ENCODE measurements at regions not wholly inside any gene's neighbourhood (a gene's known extent, or its start where the extent isn't known, plus 50 kb on each side); places are given as distances from the start of the nearest gene placed in this dataset.

DNA sequence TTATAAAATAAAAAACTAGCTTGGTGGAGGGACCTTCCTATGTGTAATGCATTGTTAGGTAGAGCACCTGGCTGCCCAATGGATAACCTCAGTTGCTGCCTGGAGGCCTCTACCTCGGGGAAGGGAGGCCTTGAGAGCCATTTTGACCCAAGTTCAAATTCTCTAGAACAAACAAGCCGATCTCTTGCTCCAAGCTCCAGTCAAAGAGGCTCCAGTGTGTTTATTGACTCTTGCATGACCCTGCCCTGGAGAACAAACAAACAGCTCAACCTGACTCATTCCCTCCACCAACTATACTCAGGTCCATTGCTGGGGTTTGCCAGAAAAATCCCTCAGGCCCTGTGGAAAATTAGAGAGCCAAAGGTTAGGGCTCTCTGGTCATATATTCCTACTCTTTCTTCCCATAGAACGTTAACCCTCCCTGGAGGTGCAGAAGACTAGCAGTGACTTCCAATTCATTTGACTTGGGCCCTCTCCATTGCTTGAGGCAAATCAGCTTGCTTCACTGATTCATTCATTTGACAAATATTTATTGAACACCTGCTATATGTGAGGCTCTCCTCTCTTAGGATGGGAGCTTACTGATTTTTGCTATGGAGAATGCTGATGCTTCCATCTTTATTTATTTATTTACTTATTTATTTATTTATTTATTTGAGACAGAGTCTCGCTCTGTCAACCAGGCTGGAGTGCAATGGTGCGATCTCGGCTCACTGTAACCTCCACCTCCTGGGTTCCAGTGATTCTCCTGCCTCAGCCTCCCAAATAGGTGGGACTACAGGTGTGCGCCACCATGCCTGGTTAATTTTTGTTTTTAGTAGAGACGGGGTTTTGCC, 73.7 kb upstream of the CISTR start (continued):
- TF ChIP-seq, protein P1, sequence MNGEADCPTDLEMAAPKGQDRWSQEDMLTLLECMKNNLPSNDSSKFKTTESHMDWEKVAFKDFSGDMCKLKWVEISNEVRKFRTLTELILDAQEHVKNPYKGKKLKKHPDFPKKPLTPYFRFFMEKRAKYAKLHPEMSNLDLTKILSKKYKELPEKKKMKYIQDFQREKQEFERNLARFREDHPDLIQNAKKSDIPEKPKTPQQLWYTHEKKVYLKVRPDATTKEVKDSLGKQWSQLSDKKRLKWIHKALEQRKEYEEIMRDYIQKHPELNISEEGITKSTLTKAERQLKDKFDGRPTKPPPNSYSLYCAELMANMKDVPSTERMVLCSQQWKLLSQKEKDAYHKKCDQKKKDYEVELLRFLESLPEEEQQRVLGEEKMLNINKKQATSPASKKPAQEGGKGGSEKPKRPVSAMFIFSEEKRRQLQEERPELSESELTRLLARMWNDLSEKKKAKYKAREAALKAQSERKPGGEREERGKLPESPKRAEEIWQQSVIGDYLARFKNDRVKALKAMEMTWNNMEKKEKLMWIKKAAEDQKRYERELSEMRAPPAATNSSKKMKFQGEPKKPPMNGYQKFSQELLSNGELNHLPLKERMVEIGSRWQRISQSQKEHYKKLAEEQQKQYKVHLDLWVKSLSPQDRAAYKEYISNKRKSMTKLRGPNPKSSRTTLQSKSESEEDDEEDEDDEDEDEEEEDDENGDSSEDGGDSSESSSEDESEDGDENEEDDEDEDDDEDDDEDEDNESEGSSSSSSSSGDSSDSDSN (CRISPR knock-in tag; IDR thresholded peaks at IDR 0.05) = 0 out of 2 replicates have a peak, but pooled peaks have one; percentile 22
- TF ChIP-seq ZNF350 (CRISPR knock-in tag; IDR thresholded peaks at IDR 0.05; ENCODE audit: borderline replicate concordance, low read depth) (peak; percentile 69; the same call in 1 of the 2 replicates), ZNF274 (CRISPR knock-in tag; IDR thresholded peaks at IDR 0.05) (no peak), ZSCAN31 (CRISPR knock-in tag; IDR thresholded peaks at IDR 0.05; ENCODE audit: low read depth) (0 out of 2 replicates have a peak, but pooled peaks have one; percentile 60), SNAPC2 (CRISPR knock-in tag; IDR thresholded peaks at IDR 0.05) (0 out of 2 replicates have a peak, but pooled peaks have one; percentile 12), NR2F6 (IDR thresholded peaks at IDR 0.05) (peak; percentile 98), NR2F6 (CRISPR knock-in tag; IDR thresholded peaks at IDR 0.05) (peak; percentile 98), NCOA2 (CRISPR knock-in tag; IDR thresholded peaks at IDR 0.05) (peak; percentile 94), HOXA7 (CRISPR knock-in tag; IDR thresholded peaks at IDR 0.05) (no peak), ZNF205 (CRISPR knock-in tag; IDR thresholded peaks at IDR 0.05) (peak; percentile 56; the same call in 1 of the 2 replicates), GABPA (IDR thresholded peaks at IDR 0.05; ENCODE audit: low read depth, low read length) (no peak), GABPA (CRISPR knock-in tag; IDR thresholded peaks at IDR 0.05; ENCODE audit: low read depth) (peak; percentile 60), ARNT (IDR thresholded peaks at IDR 0.05) (no peak), KLF9 (CRISPR knock-in tag; IDR thresholded peaks at IDR 0.05; ENCODE audit: low read depth) (no peak), FOXC1 (CRISPR knock-in tag; IDR thresholded peaks at IDR 0.05; ENCODE audit: borderline replicate concordance) (peak; percentile 21; the same call in 1 of the 2 replicates), NR2F2 (IDR thresholded peaks at IDR 0.05; ENCODE audit: borderline replicate concordance, low read depth) (peak; percentile 95)
- TF ChIP-seq, protein P2, sequence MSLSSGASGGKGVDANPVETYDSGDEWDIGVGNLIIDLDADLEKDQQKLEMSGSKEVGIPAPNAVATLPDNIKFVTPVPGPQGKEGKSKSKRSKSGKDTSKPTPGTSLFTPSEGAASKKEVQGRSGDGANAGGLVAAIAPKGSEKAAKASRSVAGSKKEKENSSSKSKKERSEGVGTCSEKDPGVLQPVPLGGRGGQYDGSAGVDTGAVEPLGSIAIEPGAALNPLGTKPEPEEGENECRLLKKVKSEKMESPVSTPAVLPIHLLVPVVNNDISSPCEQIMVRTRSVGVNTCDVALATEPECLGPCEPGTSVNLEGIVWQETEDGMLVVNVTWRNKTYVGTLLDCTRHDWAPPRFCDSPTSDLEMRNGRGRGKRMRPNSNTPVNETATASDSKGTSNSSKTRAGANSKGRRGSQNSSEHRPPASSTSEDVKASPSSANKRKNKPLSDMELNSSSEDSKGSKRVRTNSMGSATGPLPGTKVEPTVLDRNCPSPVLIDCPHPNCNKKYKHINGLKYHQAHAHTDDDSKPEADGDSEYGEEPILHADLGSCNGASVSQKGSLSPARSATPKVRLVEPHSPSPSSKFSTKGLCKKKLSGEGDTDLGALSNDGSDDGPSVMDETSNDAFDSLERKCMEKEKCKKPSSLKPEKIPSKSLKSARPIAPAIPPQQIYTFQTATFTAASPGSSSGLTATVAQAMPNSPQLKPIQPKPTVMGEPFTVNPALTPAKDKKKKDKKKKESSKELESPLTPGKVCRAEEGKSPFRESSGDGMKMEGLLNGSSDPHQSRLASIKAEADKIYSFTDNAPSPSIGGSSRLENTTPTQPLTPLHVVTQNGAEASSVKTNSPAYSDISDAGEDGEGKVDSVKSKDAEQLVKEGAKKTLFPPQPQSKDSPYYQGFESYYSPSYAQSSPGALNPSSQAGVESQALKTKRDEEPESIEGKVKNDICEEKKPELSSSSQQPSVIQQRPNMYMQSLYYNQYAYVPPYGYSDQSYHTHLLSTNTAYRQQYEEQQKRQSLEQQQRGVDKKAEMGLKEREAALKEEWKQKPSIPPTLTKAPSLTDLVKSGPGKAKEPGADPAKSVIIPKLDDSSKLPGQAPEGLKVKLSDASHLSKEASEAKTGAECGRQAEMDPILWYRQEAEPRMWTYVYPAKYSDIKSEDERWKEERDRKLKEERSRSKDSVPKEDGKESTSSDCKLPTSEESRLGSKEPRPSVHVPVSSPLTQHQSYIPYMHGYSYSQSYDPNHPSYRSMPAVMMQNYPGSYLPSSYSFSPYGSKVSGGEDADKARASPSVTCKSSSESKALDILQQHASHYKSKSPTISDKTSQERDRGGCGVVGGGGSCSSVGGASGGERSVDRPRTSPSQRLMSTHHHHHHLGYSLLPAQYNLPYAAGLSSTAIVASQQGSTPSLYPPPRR (CRISPR knock-in tag; IDR thresholded peaks at IDR 0.05; ENCODE audit: borderline replicate concordance) = peak; percentile 89
- TF ChIP-seq, protein P3, sequence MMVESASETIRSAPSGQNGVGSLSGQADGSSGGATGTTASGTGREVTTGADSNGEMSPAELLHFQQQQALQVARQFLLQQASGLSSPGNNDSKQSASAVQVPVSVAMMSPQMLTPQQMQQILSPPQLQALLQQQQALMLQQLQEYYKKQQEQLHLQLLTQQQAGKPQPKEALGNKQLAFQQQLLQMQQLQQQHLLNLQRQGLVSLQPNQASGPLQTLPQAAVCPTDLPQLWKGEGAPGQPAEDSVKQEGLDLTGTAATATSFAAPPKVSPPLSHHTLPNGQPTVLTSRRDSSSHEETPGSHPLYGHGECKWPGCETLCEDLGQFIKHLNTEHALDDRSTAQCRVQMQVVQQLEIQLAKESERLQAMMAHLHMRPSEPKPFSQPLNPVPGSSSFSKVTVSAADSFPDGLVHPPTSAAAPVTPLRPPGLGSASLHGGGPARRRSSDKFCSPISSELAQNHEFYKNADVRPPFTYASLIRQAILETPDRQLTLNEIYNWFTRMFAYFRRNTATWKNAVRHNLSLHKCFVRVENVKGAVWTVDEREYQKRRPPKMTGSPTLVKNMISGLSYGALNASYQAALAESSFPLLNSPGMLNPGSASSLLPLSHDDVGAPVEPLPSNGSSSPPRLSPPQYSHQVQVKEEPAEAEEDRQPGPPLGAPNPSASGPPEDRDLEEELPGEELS (CRISPR knock-in tag; IDR thresholded peaks at IDR 0.05) = peak; percentile 97
- TF ChIP-seq, protein P4, sequence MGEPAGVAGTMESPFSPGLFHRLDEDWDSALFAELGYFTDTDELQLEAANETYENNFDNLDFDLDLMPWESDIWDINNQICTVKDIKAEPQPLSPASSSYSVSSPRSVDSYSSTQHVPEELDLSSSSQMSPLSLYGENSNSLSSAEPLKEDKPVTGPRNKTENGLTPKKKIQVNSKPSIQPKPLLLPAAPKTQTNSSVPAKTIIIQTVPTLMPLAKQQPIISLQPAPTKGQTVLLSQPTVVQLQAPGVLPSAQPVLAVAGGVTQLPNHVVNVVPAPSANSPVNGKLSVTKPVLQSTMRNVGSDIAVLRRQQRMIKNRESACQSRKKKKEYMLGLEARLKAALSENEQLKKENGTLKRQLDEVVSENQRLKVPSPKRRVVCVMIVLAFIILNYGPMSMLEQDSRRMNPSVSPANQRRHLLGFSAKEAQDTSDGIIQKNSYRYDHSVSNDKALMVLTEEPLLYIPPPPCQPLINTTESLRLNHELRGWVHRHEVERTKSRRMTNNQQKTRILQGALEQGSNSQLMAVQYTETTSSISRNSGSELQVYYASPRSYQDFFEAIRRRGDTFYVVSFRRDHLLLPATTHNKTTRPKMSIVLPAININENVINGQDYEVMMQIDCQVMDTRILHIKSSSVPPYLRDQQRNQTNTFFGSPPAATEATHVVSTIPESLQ (CRISPR knock-in tag; conservative IDR thresholded peaks at IDR 0.05) = no peak

Measured in HepG2 (cell line).